ENCODE measurements at regions not wholly inside any gene's neighbourhood (a gene's known extent, or its start where the extent isn't known, plus 50 kb on each side); places are given as distances from the start of the nearest gene placed in this dataset.

DNA sequence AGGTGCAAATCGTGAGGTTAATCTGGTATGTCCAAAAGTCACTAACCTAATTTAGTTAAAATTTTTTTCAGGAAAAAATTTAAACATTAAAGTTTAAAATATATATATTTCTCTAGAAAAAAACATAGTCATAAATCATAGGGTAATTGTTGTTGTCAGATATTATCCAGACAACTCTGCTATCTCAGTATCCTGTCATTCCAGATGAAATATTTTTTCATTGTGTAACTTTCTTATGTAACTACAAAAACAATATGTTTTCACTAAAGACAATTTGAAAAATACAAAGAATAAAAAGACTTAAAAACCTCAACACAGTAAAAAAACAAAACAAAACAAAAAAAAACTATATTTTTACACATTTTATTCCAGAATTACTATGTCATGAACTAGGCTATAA, 57.6 kb downstream of the TENT5A start:
- Histone ChIP-seq H3K79me2 (ENCODE audit: insufficient read depth) (no peaks in the 10 kb centered on the region), H3K4me2 (ENCODE audit: unreplicated experiment) (no peak overlapping the region), H3F3A (ENCODE audit: insufficient read depth) (no peaks in the 10 kb centered on the region), H3K27me3 (replicated peaks; ENCODE audit: insufficient read depth) (no peaks in the 10 kb centered on the region), H3K27ac (no peak overlapping the region), H3K9ac (no peak overlapping the region), H2AFZ (no peak overlapping the region), H3K4me3 (no peak overlapping the region), H3K36me3 (ENCODE audit: low read depth) (no peaks in the 10 kb centered on the region), H4K20me1 (ENCODE audit: insufficient read depth) (no peaks in the 10 kb centered on the region; the same call in 1 of the 2 replicates), H3K9me2 (ENCODE audit: insufficient read depth) (no peaks in the 10 kb centered on the region; the same call in 1 of the 2 replicates), H3K9me3 (ENCODE audit: low read depth) (no peaks in the 10 kb centered on the region), H3K4me1 (ENCODE audit: insufficient read depth) (no peaks in the 10 kb centered on the region)
- DNase-seq = no peak
- in situ Hi-C loops (cut with MboI) = no loop called here
- 92 to 93% methylated on average over 1 of the region's 1 CpG for WGBS, 2 experiments (ENCODE audit: low coverage in 1 of 2, low lambda C conversion rate in 2 of 2, missing lambda C conversion rate in 2 of 2)
- TF ChIP-seq EZH2 (IDR thresholded peaks at IDR 0.05; ENCODE audit: insufficient read depth, poor library complexity, severe bottlenecking) (no peak), EZH2phosphoT487 (IDR thresholded peaks at IDR 0.05; ENCODE audit: insufficient read depth, low read depth) (no peak)

DNA sequence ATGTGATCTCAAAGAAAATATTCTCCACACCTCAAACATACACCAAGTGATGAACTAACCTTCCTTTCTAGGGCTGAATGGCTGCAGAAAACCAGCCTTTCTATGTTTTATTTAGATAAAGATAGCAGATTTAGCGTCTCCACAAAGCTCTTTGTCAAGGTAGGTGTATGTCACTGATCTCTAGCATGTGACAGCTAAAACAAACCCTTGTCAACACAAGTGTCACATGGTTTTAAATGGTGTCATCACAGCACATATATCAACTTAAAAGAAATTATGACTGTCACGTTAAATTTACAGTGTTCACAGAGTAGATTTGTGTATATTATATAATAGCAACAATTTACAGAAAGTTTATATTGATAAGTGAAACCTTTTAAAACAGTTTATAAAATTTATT, 58.3 kb downstream of the TENT5A start:
- no peak overlapping the region for H2AFZ ChIP-seq
- H3K9me2 ChIP-seq (ENCODE audit: insufficient read depth) = no peaks in the 10 kb centered on the region; the same call in 1 of the 2 replicates
- DNase-seq = no peak
- H3F3A ChIP-seq (ENCODE audit: insufficient read depth) = no peaks in the 10 kb centered on the region
- no peaks in the 10 kb centered on the region; the same call in 1 of the 2 replicates for H4K20me1 ChIP-seq (ENCODE audit: insufficient read depth)
- no peak overlapping the region for H3K9ac ChIP-seq
- no peak overlapping the region for H3K27ac ChIP-seq
- H3K4me3 ChIP-seq = no peak overlapping the region
- 99 to 100% methylated on average over 2 of the region's 2 CpGs for WGBS, 2 experiments (ENCODE audit: low coverage in 1 of 2, low lambda C conversion rate in 2 of 2, missing lambda C conversion rate in 2 of 2)
- TF ChIP-seq EZH2phosphoT487 (IDR thresholded peaks at IDR 0.05; ENCODE audit: insufficient read depth, low read depth) = no peak
- TF ChIP-seq EZH2 (IDR thresholded peaks at IDR 0.05; ENCODE audit: insufficient read depth, poor library complexity, severe bottlenecking) = no peak
- H3K9me3 ChIP-seq (ENCODE audit: low read depth) = no peaks in the 10 kb centered on the region
- H3K79me2 ChIP-seq (ENCODE audit: insufficient read depth) = no peaks in the 10 kb centered on the region
- H3K27me3 ChIP-seq (replicated peaks; ENCODE audit: insufficient read depth) = no peaks in the 10 kb centered on the region
- H3K36me3 ChIP-seq (ENCODE audit: low read depth) = no peaks in the 10 kb centered on the region
- in situ Hi-C loops (cut with MboI) = no loop called here
- no peaks in the 10 kb centered on the region for H3K4me1 ChIP-seq (ENCODE audit: insufficient read depth)
- no peak overlapping the region for H3K4me2 ChIP-seq (ENCODE audit: unreplicated experiment)

DNA sequence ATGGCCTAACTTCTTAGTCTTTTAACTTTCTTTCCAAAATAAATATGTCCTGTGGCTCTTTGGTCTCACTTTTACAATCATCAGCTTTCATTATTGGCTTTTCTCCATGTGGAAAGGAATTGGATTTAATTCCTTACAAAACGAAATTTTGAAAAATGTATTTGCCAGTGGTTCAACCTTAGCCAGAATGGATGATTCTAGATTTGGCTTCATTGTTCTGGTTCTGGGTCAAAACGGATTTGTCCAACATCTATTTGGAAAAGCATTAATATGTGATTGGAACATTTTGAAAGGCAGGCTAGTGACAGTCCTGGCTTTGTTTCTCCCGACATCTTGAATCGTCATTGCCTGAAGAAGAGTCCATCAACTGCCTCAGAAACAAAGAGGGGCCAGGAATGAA, 59.2 kb downstream of the TENT5A start:
- Histone ChIP-seq H3K9ac (no peak overlapping the region), H3K79me2 (ENCODE audit: insufficient read depth) (no peaks in the 10 kb centered on the region), H3K27me3 (replicated peaks; ENCODE audit: insufficient read depth) (no peaks in the 10 kb centered on the region), H3K27ac (no peak overlapping the region), H3K9me2 (ENCODE audit: insufficient read depth) (no peaks in the 10 kb centered on the region), H2AFZ (0 out of 2 replicates have a peak overlapping the region, but pooled peaks have one; percentile 7), H3F3A (ENCODE audit: insufficient read depth) (no peaks in the 10 kb centered on the region), H3K4me2 (ENCODE audit: unreplicated experiment) (no peak overlapping the region), H3K9me3 (ENCODE audit: low read depth) (no peaks in the 10 kb centered on the region), H4K20me1 (ENCODE audit: insufficient read depth) (no peaks in the 10 kb centered on the region; the same call in 1 of the 2 replicates), H3K4me3 (no peak overlapping the region), H3K36me3 (ENCODE audit: low read depth) (no peaks in the 10 kb centered on the region), H3K4me1 (ENCODE audit: insufficient read depth) (no peaks in the 10 kb centered on the region)
- DNase-seq = no peak
- in situ Hi-C loops (cut with MboI) = no loop called here
- 27% methylated on average over 4 of the region's 4 CpGs for WGBS, 2 experiments (ENCODE audit: low coverage in 1 of 2, low lambda C conversion rate in 2 of 2, missing lambda C conversion rate in 2 of 2)
- no peak for TF ChIP-seq EZH2phosphoT487 (IDR thresholded peaks at IDR 0.05; ENCODE audit: insufficient read depth, low read depth)
- TF ChIP-seq EZH2 (IDR thresholded peaks at IDR 0.05; ENCODE audit: insufficient read depth, poor library complexity, severe bottlenecking) = no peak

DNA sequence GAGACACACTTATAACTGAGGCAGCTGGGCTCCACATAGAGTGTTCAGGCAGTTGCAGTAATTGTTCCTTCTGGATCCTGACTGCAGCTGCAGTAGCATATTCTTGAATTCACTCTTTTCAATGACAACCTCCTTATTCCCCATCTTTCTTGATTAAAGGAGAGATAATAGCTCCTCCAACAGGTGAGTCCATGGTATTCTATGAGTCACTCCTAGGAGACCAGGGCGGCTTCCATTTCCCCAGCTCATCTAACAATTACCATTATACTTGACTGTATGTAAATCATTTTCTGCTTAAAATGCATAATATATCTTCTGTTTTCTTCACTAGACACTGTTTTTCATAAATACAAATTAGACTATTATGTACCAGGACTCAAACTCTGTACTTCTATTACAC, 62.4 kb downstream of the TENT5A start:
- H3K9me3 ChIP-seq (ENCODE audit: low read depth) = no peaks in the 10 kb centered on the region
- no peaks in the 10 kb centered on the region for H3K79me2 ChIP-seq (ENCODE audit: insufficient read depth)
- H3K9me2 ChIP-seq (ENCODE audit: insufficient read depth) = no peaks in the 10 kb centered on the region
- H3K36me3 ChIP-seq (ENCODE audit: low read depth) = no peaks in the 10 kb centered on the region
- WGBS, 2 experiments (ENCODE audit: low coverage in 1 of 2, low lambda C conversion rate in 2 of 2, missing lambda C conversion rate in 2 of 2) = 91 to 92% methylated on average over 1 of the region's 1 CpG
- H2AFZ ChIP-seq = no peak overlapping the region
- H3K27ac ChIP-seq = no peak overlapping the region
- H3K4me3 ChIP-seq = no peak overlapping the region
- no peak overlapping the region for H3K9ac ChIP-seq
- H3K27me3 ChIP-seq (replicated peaks; ENCODE audit: insufficient read depth) = no peaks in the 10 kb centered on the region
- DNase-seq = no peak
- TF ChIP-seq EZH2phosphoT487 (IDR thresholded peaks at IDR 0.05; ENCODE audit: insufficient read depth, low read depth) (no peak), EZH2 (IDR thresholded peaks at IDR 0.05; ENCODE audit: insufficient read depth, poor library complexity, severe bottlenecking) (no peak)
- H3K4me2 ChIP-seq (ENCODE audit: unreplicated experiment) = no peak overlapping the region
- in situ Hi-C loops (cut with MboI) = no loop called here
- no peaks in the 10 kb centered on the region; the same call in 1 of the 2 replicates for H4K20me1 ChIP-seq (ENCODE audit: insufficient read depth)
- H3F3A ChIP-seq (ENCODE audit: insufficient read depth) = no peaks in the 10 kb centered on the region
- no peaks in the 10 kb centered on the region for H3K4me1 ChIP-seq (ENCODE audit: insufficient read depth)

DNA sequence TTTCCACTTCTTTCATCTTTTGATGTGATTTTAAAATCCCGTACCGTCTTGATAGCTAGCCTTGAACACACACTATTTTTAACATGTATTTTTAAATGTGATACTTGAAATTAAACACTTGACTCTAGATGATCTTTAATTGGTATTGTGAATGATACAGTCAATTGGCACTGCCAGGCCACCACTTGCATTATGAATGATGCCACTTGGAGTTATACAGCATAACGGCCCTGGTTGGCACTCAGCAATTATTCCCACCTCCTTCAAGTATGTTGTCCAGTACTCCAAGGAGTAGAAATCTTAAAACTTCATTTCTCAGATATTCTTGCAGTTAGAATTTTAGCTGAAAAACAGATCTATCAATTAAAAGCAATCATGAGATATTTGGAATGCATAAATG, 62.9 kb downstream of the TENT5A start:
- Histone ChIP-seq H3K4me1 (ENCODE audit: insufficient read depth) (no peaks in the 10 kb centered on the region), H3K9me2 (ENCODE audit: insufficient read depth) (no peaks in the 10 kb centered on the region), H3K4me2 (ENCODE audit: unreplicated experiment) (no peak overlapping the region), H3K27me3 (replicated peaks; ENCODE audit: insufficient read depth) (no peaks in the 10 kb centered on the region), H3K9ac (no peak overlapping the region), H3K79me2 (ENCODE audit: insufficient read depth) (no peaks in the 10 kb centered on the region), H3K9me3 (ENCODE audit: low read depth) (no peaks in the 10 kb centered on the region), H3F3A (ENCODE audit: insufficient read depth) (no peaks in the 10 kb centered on the region), H3K36me3 (ENCODE audit: low read depth) (no peaks in the 10 kb centered on the region), H3K27ac (no peak overlapping the region), H4K20me1 (ENCODE audit: insufficient read depth) (no peaks in the 10 kb centered on the region; the same call in 1 of the 2 replicates), H2AFZ (no peak overlapping the region), H3K4me3 (no peak overlapping the region)
- no peak for DNase-seq
- 84% methylated on average over 3 of the region's 3 CpGs for WGBS, 2 experiments (ENCODE audit: low coverage in 1 of 2, low lambda C conversion rate in 2 of 2, missing lambda C conversion rate in 2 of 2)
- TF ChIP-seq EZH2phosphoT487 (IDR thresholded peaks at IDR 0.05; ENCODE audit: insufficient read depth, low read depth) (no peak), EZH2 (IDR thresholded peaks at IDR 0.05; ENCODE audit: insufficient read depth, poor library complexity, severe bottlenecking) (no peak)
- in situ Hi-C loops (cut with MboI) = no loop called here

Data from GM23248 (cell line).